ENCODE measurements at regions not wholly inside any gene's neighbourhood (a gene's known extent, or its start where the extent isn't known, plus 50 kb on each side); places are given as distances from the start of the nearest gene placed in this dataset.
"Not testable (repeated sequence)": the region's sequence is repeated elsewhere in the genome, so short reads cannot be mapped to it uniquely, and the experiment has no call there.

GRCh38 chr3:29181872-29182271 is 99.0 kb upstream of the RBMS3 start:
- no peak overlapping the region for H3K4me3 ChIP-seq
- H3F3A ChIP-seq (replicated peaks; ENCODE audit: low read depth): no peaks in the 10 kb centered on the region
- Mint-ChIP-seq H3K27me3 (ENCODE audit: insufficient read depth, low read depth, poor library complexity) (no peaks in the 10 kb centered on the region), H3K9me3 (no peaks in the 10 kb centered on the region), H3K4me3 (no peak overlapping the region), H3K27ac (no peak overlapping the region), H3K4me1 (peaks cover 8% of the 10 kb centered on the region), H3K36me3 (ENCODE audit: low read depth) (no peaks in the 10 kb centered on the region)
- ATAC-seq (no peak), DNase-seq (ENCODE audit: low spot score) (no peak)
- H3K4me2 ChIP-seq: no peak overlapping the region
- no peaks in the 10 kb centered on the region for H3K79me2 ChIP-seq (replicated peaks; ENCODE audit: insufficient read depth)
- no peaks in the 10 kb centered on the region for H4K20me1 ChIP-seq (replicated peaks; ENCODE audit: insufficient read depth)
- peaks cover 5% of the 10 kb centered on the region; the same call in 1 of the 2 replicates for H3K9me2 ChIP-seq (ENCODE audit: insufficient read depth)
- no peaks in the 10 kb centered on the region for H3K36me3 ChIP-seq (ENCODE audit: insufficient read depth)
- H3K27ac ChIP-seq (ENCODE audit: low read depth): no peak overlapping the region
- no peaks in the 10 kb centered on the region for H3K27me3 ChIP-seq (ENCODE audit: insufficient read depth)
- no peak for TF ChIP-seq NANOG (IDR thresholded peaks at IDR 0.05; ENCODE audit: borderline replicate concordance)
- TF ChIP-seq EZH2 (IDR thresholded peaks at IDR 0.05; ENCODE audit: low read depth, unreplicated experiment): no peak
- TF ChIP-seq ZNF114 (CRISPR knock-in tag; IDR thresholded peaks at IDR 0.05): no peak
- no peak for TF ChIP-seq ETS1 (IDR thresholded peaks at IDR 0.05)
- TF ChIP-seq CREB1 (CRISPR knock-in tag; IDR thresholded peaks at IDR 0.05; ENCODE audit: low read depth): no peak
- no peak for TF ChIP-seq ZNF462 (CRISPR knock-in tag; IDR thresholded peaks at IDR 0.05)
- no peak for TF ChIP-seq STAT1 (IDR thresholded peaks at IDR 0.05; ENCODE audit: unreplicated experiment)
- TF ChIP-seq REST (IDR thresholded peaks at IDR 0.05; ENCODE audit: unreplicated experiment): no peak
- TF ChIP-seq EZH2phosphoT487 (IDR thresholded peaks at IDR 0.05; ENCODE audit: unreplicated experiment): no peak
- TF ChIP-seq CTCF (conservative IDR thresholded peaks at IDR 0.05; ENCODE audit: low read depth in 2 of 2): no peak
- H3K4me1 ChIP-seq (ENCODE audit: insufficient read depth): 0 out of 2 replicates have a peak, but pooled peaks cover 7% of the 10 kb centered on the region
- no peak overlapping the region for H2AFZ ChIP-seq

- H3K4me2 ChIP-seq; H3K36me3 Mint-ChIP-seq (ENCODE audit: low read depth); H3K9me3 Mint-ChIP-seq; H3K36me3 ChIP-seq (ENCODE audit: insufficient read depth); H4K20me1 ChIP-seq (replicated peaks; ENCODE audit: insufficient read depth); H3K27ac ChIP-seq (ENCODE audit: low read depth); H3K79me2 ChIP-seq (replicated peaks; ENCODE audit: insufficient read depth); H2AFZ ChIP-seq; H3K9me2 ChIP-seq (ENCODE audit: insufficient read depth); H3F3A ChIP-seq (replicated peaks; ENCODE audit: low read depth); H3K27me3 Mint-ChIP-seq (ENCODE audit: insufficient read depth, low read depth, poor library complexity); H3K27me3 ChIP-seq (ENCODE audit: insufficient read depth); H3K4me1 ChIP-seq (ENCODE audit: insufficient read depth); H3K4me3 Mint-ChIP-seq; H3K27ac Mint-ChIP-seq; H3K4me1 Mint-ChIP-seq; H3K4me3 ChIP-seq; DNase-seq (ENCODE audit: low spot score); ATAC-seq: not testable (repeated sequence)
Observed at GRCh38 chr3:29182828-29183227, 98.0 kb upstream of the RBMS3 start.
